Fibroblast of skin of left quadriceps (primary cell): ENCODE measurements at regions not wholly inside any gene's neighbourhood (a gene's known extent, or its start where the extent isn't known, plus 50 kb on each side); places are given as distances from the start of the nearest gene placed in this dataset.
A peak's percentile ranks its signal among the peaks of the same experiment; 100 is the strongest.
"Not testable (repeated sequence)": the region's sequence is repeated elsewhere in the genome, so short reads cannot be mapped to it uniquely, and the experiment has no call there.

Experiments
- DNase-seq, 2 experiments: peaks; one replicate each; pipeline ENCODE4 v3.0.0-alpha.2; 2013; ENCODE audit warnings: low read depth in 2 of 2

DNA sequence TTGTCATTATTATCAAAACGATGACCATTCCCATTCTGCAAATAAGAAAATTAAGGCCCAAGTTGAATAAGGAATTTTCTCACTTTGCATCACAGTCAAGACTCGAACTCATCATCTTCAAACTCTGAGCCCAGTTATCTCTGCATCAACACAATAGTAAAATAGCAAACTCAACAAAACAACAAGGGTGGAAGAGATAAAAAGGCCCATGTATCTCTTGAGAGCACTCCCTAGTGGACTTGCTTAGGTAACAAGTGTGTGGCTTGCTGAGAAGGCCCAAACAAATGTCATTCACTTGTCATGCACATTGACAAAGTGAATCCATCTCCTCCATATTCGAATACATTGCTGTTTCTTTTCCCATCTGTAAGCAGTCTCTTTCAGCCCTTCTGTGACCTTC, 412.0 kb upstream of the MAF start:
- no peak for DNase-seq

- DNase-seq: no peak
These were observed 409.6 kb upstream of the MAF start for GRCh38 chr16:80009971-80010659.

GRCh38 chr16:80008857-80009256, 408.3 kb upstream of the MAF start:
- DNase-seq: no peak

DNA sequence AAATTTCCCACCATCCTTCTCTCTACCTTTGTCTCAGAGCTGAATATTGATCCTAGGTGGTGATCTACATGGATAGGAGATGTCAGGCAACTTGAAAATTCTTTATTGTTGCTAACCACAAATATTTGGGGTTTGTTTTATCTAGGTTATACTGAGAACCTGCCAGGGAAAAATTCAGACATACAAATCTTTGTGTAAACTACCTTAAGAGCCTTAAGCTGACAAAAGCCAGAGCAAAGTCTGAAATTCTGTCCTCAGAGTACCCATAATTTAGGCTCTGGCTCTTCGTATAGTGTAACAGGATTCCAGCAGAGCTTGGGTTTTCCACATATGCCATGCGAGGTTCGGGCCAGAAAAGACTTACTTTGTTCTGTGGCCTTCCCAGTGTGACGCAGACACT, 406.7 kb upstream of the MAF start:
- DNase-seq: no peak

- no peak for DNase-seq
These were observed 406.0 kb upstream of the MAF start for GRCh38 chr16:80006241-80007215.

DNA sequence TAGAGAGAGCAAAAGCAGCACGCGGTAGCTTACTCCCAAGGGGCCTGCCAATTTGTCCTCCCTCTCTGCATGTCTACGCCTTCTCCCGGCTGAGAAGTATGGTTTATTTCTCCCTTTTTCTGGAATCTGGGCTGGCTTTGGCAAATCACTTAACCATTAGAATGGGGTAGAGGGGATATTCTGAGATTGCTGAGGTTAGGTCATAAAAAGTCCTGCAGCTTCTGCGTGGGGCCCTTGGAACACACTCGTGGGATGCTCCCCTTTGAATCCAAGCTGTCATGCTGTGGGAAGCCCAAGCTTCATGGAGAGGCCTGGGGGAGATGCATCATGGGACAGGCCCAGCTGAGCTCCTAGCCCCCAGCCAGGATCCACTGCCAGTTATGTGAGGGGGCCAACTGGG, 403.6 kb upstream of the MAF start:
- DNase-seq: no peak

- no peak for DNase-seq
These were observed 401.7 kb upstream of the MAF start for GRCh38 chr16:80002261-80002660.

- no peak for DNase-seq
These were observed 397.6 kb upstream of the MAF start for GRCh38 chr16:79998143-79998542.

DNA sequence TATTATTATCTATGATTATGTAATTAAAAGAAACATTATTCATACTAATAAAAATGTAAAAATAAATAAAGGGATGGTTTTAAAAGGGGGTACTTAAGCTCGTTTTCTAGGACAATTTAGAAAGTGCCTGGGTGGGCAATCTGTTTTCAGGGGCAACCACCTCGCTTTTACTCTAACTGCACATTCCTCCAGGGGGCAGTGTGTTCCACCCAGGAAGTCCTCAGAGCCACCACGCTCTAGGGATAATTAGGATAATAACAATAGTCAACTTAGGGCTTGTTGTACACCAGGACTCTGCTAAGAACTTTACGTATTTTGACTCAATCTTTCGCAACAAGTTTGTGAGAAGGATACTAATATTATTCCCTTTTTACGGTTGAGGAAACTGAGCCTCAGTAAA, 396.7 kb upstream of the MAF start:
- DNase-seq: peak in 1 of 2 experiments; percentile 3

DNA sequence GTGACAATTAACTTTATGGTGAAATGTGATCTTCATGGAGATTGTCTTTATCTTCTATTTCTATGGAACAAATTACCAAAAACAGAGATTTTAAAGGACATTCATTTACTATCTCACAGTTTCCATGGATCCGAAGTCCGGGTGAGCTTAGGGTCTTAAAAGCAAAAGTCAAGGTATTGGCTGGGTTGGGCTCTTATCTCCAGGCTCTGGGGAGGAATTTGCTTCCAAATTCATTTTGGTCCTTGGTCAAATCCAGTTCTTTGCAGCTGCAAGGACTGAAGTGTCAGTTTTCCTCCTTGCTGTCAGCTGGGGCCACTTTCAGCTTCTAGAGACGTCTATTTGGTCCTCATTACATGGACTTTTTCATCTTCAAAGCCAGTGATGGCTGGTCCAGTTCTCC, 395.8 kb upstream of the MAF start:
- no peak for DNase-seq

- DNase-seq: no peak
These were observed 394.8 kb upstream of the MAF start for GRCh38 chr16:79995315-79995714.

GRCh38 chr16:79994418-79994817, 393.9 kb upstream of the MAF start:
- DNase-seq: no peak

GRCh38 chr16:79993629-79994209, 393.2 kb upstream of the MAF start:
- DNase-seq: no peak

DNA sequence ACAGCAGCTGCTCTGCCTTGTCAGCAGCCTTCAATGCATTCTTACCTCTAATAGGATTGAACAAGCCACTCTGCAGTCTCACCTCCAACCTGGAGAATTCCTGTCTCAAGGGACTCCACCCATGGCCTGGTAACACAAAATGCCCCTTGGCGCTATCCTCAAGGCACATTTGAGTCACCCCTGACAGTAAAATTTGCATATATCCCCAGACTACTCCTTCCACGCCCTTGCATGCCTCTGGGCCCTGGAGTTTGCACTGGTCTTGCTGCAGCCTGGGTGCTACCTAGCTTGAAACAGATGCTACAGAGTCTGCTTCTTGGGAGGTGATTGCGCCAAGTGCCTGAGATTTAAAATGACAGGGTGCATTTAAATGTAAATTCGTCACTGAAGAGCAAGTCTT, 391.4 kb upstream of the MAF start:
- DNase-seq: no peak

DNA sequence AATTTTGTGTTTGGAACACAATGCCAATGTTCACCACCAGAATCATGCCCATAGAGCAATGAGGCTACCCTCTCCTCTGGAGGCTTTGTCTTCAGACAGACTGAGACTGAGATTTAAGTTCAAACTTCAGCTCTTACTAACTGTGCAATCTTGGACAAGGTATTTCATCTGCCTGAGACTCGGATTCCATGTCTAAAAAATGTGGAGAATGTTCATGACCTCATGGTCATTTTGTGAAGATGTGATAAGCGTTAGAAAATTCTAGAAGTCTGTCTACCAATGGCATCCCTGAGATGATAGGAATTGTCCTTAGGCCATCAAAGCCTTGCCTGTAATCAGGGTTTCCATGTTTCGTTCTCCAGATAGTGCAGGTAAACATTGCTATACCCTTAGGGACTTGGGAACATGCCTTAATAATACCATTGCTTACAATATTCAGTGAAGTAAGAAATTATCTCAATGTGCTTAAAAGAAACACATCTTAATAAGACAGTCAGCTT, 388.2 kb upstream of the MAF start:
- DNase-seq: no peak

- no peak for DNase-seq
These were observed 387.6 kb upstream of the MAF start for GRCh38 chr16:79988089-79988488.

DNA sequence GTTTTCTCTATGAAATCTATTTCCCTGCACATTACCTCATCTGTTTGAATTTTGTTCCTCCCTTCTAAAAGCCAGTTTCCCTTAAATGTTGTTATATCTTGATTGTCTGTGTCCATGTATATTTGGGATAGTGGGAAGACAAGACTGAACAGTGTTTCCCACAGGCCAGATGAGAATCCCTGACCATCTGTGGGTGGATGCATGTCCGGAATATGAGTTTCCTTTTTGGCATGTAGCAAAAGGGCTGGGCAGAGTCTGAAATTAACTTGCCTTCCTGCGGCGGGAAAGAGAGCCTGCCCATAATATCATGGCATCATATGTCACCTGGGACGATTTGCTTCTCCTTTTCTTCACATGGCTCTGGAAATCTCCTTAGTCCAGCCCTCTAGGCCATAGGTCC, 385.8 kb upstream of the MAF start:
- no peak for DNase-seq

DNA sequence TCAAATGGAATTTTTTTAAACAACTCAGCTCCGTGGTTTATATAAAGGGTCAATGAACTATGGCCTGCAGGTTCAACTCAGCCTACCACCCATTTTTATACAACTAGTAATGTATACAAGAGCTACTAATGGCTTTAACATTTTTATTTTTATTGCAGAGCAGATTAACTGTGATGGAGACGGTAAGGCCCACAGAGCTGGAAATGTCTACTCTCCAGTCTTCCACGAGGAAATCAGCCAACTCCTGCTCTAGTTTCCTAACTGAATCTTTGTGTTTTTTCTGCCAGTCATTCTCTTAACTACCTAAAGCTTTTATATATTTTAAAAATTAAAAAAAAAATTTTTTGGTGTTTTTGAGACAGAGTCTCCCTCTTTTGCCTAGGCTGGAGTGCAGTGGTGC, 385.1 kb upstream of the MAF start:
- DNase-seq: no peak

- not testable (repeated sequence) for DNase-seq
These were observed 383.6 kb upstream of the MAF start for GRCh38 chr16:79984149-79984548.

DNA sequence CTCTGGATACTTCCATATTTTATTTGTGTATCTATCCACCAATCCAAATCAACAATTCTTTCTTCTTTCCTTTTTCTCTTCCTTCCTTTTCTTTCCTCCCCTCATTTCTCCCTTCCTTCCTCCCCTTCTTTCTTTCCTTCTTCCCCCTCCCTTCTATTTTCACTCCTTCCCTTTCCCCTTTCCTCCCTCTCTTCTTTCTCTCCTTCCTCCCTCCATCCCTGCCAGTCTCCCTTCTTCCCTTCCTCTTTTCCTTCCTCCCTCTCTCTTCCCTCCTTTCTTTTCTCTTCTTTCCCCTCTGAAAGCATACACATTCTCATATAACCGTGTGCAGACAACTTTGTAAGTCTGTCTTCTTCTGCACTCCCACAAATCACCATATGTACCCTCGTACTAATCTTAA, 382.3 kb upstream of the MAF start:
- no peak for DNase-seq

GRCh38 chr16:79982361-79982760, 381.8 kb upstream of the MAF start:
- no peak for DNase-seq

GRCh38 chr16:79981814-79982213, 381.3 kb upstream of the MAF start:
- no peak for DNase-seq
